HG03095 (cell line): ENCODE measurements at regions not wholly inside any gene's neighbourhood (a gene's known extent, or its start where the extent isn't known, plus 50 kb on each side); places are given as distances from the start of the nearest gene placed in this dataset.

Experiments
- ATAC-seq: cut with Tn5 transposase; IDR thresholded peaks from one replicate; pipeline ENCODE4 v1.9.1; 2021; ENCODE audit warnings: moderate library complexity; ENCODE audit not compliant: unreplicated experiment

DNA sequence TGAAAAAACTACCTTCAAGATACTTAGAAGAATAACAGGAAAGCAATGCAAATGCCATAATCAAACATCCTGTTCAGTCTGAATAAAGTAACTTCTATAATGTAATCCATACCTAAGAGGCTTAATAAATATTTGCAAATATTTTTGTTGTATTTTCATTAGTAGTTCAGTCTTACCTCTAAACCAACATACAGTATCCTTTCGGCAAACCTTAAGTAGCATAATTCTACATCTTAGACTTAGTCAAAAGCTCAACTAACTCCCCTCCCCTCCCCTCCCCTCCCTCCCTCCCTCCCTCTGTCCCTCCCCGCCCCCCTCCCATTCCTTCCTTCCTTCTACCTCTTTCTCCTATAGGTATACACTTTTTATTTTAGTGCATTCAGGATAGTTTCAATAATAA is 1373.2 kb downstream of the SUCLG1 start:
- ATAC-seq: no peak

- no peak for ATAC-seq
Measured at GRCh38 chr2:83081826-83082690, 1377.0 kb downstream of the SUCLG1 start.

GRCh38 chr2:83079007-83079406 is 1380.1 kb downstream of the SUCLG1 start:
- no peak for ATAC-seq

DNA sequence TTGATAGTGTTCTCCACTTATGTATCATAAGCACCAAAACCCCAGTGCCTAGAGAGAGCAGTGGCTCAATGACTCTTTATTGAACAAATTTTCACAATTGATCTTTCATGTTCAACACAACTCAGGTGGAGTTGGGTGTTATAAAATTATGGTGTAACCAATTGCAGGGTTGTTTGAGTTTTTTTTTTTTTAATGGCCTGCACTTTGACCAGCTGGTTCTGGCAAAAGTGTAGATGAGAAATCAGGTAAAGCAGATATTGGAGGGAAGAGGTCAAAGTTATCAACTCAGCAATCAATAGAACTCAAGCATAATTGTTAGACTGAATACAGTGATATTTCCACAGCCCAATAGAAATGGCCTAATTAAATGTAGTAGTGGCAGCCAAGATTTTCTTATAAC is 1386.3 kb downstream of the SUCLG1 start:
- ATAC-seq: no peak

DNA sequence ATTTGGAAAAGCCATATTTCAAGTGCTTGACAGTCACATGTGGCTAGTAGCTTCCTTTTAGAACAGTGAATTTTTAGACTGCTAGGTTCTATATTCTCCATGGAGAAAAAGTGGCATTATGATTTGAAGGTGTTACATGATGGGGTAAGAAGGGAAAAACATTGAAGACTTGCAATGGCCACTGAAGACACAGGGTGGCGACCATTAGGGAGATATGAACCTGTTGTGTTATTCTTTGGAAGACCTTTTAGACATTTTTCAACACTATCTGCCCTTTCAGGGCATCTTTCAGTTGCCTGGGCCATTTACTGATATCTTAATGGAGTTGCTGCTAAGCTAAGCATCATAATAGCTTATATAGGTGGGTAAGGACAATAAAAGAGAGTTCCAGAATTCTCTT is 1387.2 kb downstream of the SUCLG1 start:
- ATAC-seq: no peak

- ATAC-seq: no peak
Measured at GRCh38 chr2:83071352-83071751, 1387.7 kb downstream of the SUCLG1 start.

DNA sequence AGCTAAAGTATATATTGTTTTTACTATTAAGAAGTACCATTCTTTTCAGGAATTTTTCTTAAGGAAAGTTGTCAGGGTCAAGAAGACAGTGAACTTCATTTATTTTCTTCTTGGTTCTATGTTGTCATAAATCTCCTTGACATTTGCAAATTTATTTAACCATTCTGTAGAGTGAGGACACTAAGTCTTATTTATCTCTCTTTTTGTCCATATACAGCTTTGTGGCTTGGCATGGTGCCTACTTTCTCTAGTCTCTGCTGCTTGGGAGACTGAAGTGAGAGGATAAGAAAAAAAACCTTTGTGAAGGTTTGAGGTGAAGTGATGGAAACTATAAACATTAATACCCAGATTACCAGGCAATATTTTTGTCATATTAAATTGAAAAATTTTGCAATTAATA is 1389.4 kb downstream of the SUCLG1 start:
- ATAC-seq: no peak

DNA sequence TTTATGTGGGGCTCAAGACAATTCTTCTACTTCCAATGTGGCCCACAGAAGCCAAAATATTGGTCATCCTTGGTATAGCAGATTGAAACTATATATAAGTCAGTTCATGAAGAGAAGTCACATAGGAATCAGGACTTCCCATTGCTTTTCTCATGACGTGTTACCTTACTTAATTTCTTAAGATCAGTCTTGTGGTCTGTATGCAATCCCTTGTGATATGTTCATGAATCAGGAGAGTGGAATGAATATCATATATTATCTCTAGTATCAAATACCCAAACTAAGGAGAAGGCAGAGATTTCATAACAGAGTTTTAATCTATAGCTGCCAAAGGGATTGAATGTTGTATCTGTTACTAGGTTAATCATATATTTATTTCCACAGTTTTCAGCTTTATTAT is 1390.4 kb downstream of the SUCLG1 start:
- ATAC-seq: no peak

DNA sequence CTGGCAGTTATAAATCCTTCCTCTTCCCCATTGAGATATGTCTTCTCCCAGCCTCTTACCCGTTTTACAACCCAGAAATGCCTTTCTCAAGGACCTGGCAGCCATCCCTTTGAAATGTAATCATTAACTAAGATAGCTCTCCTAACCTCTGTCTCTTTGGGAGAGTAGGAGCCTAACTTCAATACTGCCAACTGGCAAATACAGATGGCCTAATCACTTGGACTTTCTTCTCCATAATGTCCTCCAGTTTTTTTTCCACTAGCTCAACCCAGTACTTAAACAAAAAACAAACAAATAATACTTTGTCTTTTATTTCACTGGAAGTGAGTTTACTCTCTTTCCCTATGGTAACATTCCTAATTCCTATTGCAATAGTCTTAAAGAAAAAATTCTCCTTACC is 1391.1 kb downstream of the SUCLG1 start:
- no peak for ATAC-seq

DNA sequence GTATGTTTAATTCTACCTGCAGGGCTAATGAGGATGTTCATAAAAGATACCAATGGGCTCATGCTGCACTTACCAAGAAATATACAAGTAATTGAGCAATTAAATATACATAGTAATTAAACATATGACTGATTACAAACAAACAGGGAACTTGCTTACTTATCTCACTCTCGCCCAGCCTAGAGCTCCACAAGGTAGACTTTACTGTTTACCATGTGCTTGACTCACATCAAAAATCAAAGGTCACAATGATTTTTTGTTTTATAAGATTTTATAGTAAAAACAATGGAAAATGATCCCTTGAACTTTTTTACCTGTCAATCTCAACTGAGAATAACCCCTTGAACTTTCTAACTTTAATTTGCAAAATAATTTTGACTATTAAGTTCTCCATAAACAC is 1395.1 kb downstream of the SUCLG1 start:
- ATAC-seq: no peak

DNA sequence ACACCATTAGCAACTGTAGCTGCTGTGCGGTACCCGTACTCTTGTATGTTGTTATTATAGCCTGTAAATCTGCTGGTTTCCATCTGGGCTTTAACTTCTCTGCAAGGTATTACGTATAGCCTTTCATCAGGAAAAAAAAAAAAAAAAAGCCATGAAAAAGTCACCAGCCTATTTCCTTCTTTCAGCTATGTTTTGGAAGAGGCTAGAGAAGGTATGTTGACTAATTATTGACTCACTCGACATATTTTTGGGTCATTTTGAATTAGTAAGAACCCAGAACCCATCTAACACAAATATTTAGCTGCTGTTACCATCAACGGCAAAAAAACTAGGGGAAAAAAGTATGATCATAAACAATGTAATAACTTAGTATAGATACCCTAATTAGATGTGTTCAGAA is 1395.6 kb downstream of the SUCLG1 start:
- ATAC-seq: no peak

DNA sequence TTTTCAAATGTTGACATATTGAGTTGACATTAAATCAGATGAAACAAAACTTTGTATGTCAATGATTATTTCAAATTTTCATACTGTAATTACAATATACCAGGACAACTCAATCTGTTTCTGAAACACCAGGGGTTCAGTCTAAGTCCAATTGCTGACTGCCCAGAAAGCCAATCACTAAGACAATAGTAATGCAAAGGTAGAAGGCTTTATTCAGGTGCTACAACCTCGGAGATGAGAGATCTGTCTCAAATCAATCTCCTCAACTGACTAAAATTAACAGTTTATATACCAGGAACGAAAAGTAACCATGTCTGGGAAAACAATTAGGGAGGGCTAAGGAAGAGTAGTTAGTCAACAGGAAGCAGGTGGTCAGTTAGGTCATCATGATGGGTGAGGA is 1400.4 kb downstream of the SUCLG1 start:
- ATAC-seq: no peak

DNA sequence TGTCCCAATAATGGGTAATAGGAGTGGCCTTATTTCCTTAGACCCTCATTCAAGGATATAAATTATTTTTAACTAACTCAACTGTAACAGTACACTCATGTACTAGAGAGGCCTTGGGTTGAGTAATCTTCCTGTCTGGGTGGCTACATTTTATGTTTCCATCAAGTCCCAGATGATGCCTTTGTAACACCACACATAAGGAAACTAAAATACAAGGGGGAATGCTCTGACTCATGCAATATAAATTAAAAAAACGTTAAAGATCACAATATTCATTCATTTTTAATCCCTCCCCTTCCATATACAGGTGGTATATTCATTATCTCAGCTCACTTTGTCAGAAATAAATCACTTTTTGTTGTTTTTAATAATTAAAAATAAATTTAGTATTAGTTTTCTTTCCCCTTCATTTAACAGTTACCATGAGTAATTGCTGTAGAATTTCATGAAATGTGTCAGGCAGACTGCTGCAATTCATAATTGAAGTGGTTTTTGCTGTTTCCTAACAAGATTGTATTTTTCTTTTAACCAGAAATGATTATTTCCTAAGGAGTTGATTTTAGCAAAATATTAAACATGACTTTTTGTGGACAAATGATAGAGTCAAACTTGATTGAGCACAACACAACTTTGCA is 1403.6 kb downstream of the SUCLG1 start:
- no peak for ATAC-seq

GRCh38 chr2:83054751-83055150 is 1404.3 kb downstream of the SUCLG1 start:
- ATAC-seq: no peak

DNA sequence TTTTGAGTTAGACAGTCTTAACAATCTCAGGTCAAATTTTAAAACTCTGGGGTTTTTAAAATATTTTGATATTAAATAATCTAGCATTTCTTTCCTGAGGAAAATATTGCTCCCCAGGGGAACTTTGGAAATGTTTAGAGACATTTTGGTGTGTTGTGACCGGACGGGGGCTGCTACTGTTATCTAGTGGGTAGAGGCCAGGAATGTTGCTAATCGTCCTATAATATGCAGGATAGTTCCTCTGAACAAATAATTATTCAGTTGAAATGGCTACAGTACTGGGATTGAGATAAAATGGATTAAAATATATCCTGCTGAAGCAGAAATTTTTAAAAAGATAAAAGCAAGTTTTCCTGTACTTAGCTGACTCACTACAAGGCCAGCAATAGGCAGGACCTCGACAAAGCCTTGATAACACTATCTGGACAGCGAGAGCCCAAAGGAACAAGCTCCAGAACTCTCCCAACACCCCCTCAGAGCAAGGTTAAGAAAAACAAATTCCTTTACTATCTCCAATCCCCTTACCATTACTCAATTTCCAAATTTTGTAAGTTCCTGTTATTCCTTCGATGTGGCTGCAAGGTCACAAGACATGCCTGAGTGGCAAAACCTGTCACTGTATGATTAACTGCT is 1407.4 kb downstream of the SUCLG1 start:
- no peak for ATAC-seq

DNA sequence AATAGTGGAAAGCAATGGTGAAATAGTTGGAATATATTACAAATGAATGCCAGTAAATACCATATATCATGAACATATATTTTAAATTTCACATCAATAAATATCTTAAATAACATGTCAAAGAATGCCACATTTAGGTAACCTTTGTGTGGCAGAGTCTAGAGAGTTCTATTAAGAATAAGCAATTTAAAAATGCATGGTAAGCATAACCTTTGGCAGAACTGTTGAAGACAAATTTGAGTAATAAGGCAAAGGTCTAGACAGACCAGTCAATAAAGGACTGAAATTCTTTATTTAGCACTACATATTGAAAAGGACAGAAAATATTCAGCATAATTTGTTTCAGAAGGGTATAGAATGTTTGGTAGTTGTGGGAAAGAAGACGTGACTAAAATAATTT is 1417.0 kb downstream of the SUCLG1 start:
- no peak for ATAC-seq

- ATAC-seq: no peak
Measured at GRCh38 chr2:83022631-83023210, 1436.4 kb downstream of the SUCLG1 start.

DNA sequence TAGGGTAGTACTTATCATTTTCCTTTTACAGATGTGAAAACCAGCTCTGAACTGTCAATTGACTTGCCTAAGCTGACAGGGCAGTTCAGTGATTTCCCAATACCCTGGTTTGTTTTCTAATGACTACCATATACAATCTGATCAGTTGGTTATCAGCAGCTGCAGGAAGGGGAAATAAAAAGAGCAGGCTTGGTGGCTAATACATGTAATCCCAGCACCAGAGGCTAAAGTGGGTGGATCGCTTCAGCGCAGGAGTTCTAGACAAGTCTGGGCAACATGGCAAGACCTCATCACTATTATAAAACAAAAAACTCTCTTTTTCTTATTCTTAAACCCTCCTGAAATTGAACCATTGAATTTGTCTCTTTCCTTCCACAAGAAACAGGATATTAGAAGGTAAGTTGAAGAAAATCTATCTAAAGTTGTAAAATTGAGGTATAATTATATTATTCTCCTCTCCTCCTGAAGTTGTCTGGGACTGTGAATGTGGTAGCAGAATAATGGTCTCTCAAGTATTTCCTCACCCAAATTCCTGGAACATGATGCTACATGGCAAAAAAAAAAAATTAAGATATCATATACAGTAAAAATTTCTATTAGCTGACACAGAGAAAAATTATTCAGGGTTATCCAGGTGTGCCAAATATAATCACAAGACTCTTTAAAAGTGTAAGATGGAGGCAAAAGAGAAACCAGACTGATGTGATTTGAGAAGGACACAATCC is 1441.6 kb downstream of the SUCLG1 start:
- no peak for ATAC-seq

- no peak for ATAC-seq
Measured at GRCh38 chr2:83016343-83017110, 1442.6 kb downstream of the SUCLG1 start.

DNA sequence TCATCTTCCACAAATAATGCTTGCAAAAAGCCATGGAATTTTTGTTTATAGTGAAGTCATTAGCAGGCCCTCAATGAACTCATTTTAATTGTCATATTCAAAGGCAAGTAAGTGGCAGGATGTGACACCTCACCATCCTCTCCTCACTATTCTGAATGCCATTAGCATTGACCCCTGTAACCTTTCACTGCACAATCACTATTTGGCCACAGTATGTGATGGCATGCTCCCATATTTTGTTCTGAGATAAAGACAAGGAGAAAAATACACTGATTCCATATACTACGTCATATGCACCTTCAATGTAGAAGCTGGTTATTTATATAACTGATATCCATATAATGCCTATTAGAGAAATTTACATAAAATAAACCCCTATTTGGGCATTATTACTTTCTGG is 1443.2 kb downstream of the SUCLG1 start:
- ATAC-seq: no peak
